Stomach (tissue), 4 donors: ENCODE measurements at regions not wholly inside any gene's neighbourhood (a gene's known extent, or its start where the extent isn't known, plus 50 kb on each side); places are given as distances from the start of the nearest gene placed in this dataset.

ENCODE experiments used
- CTCF ChIP-seq, 7 experiments: fragments of 450-650 bp in 4 of 7; fragments of 200-600 bp in 3 of 7; sonication (generic) in 3 of 7; IDR thresholded peaks; one replicate each; pipeline ENCODE4 v1.5.1; 2016 to 2019; ENCODE audit warnings: antibody characterized with exemption in 7 of 7, control low read depth in 2 of 7, mild to moderate bottlenecking in 1 of 7
- EP300 ChIP-seq: sonication (generic); formaldehyde crosslinking; IDR thresholded peaks from one replicate; pipeline ENCODE4 v1.6.1; 2017; ENCODE audit warnings: antibody characterized with exemption
- POLR2A ChIP-seq, 4 donors: fragments of 450-650 bp; IDR thresholded peaks; one replicate each; pipeline ENCODE4 v1.6.1; 2016; ENCODE audit warnings: antibody characterized with exemption in 4 of 4, control low read depth in 2 of 4, mild to moderate bottlenecking in 1 of 4, moderate library complexity in 1 of 4
- POLR2AphosphoS5 ChIP-seq, 3 donors: sonication (generic); formaldehyde crosslinking; IDR thresholded peaks; one replicate each; pipeline ENCODE4 v1.6.1; 2016; ENCODE audit warnings: antibody characterized with exemption in 3 of 3

DNA sequence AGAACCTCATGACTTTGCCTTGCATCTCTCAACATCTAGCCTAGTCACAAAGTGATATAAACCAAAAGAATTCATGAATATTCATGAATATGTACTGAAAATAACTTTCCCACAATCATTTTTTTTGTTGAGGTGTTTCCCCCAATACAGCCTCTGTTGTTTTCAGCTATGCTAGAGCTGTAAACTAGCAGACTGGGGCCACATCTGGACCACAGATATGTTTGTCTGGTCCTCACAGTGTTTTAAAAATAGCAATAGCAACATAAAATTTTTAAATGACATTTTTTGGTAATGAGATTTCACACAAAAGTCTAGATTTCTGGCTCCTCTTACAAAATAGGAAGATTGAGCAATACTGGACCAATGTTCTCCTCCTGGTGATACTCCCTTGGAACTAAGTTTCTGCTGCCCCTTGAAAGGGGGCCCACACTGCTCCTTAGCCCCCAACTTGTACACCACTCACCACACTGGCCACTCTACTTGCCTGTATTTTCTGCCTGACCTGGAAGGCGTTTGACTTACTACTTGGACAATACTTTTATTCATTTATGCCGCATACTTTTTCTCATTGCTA lies 81.2 kb downstream of the BMP4 start:
- TF ChIP-seq CTCF (IDR thresholded peaks at IDR 0.05): no peak
- no peak for TF ChIP-seq POLR2AphosphoS5 (IDR thresholded peaks at IDR 0.05)
- TF ChIP-seq EP300: no peak
- no peak for TF ChIP-seq POLR2A (IDR thresholded peaks at IDR 0.05)
